Stimulated activated CD8-positive, alpha-beta memory T cell treated with anti-CD3 and anti-CD28 coated beads, Interleukin-15, amount 100 ng/mL, for 48 hours (primary cell): ENCODE measurements at regions not wholly inside any gene's neighbourhood (a gene's known extent, or its start where the extent isn't known, plus 50 kb on each side); places are given as distances from the start of the nearest gene placed in this dataset.
"Not testable (repeated sequence)": the region's sequence is repeated elsewhere in the genome, so short reads cannot be mapped to it uniquely, and the experiment has no call there.

Source experiments
- DNase-seq, 2 donors: peaks; one replicate each; pipeline ENCODE4 v3.0.0-alpha.2; 2020; ENCODE audit warnings: low read depth in 2 of 2

- no peak for DNase-seq
These were observed 398.9 kb downstream of the IGSF11 start for GRCh38 chr3:118635711-118636110.

- no peak for DNase-seq
These were observed 397.8 kb downstream of the IGSF11 start for GRCh38 chr3:118636841-118637240.

GRCh38 chr3:118637846-118638245, 396.8 kb downstream of the IGSF11 start:
- no peak for DNase-seq

GRCh38 chr3:118641608-118642007, 393.0 kb downstream of the IGSF11 start:
- DNase-seq = no peak

GRCh38 chr3:118671192-118671591, 363.5 kb downstream of the IGSF11 start:
- no peak for DNase-seq

GRCh38 chr3:118675305-118675704, 359.3 kb downstream of the IGSF11 start:
- no peak for DNase-seq

GRCh38 chr3:118678663-118679062, 356.0 kb downstream of the IGSF11 start:
- DNase-seq = not testable (repeated sequence)

GRCh38 chr3:118682921-118683320, 351.7 kb downstream of the IGSF11 start:
- DNase-seq = no peak

- no peak for DNase-seq
These were observed 351.0 kb downstream of the IGSF11 start for GRCh38 chr3:118683636-118684035.

GRCh38 chr3:118688396-118688884, 346.2 kb downstream of the IGSF11 start:
- DNase-seq = no peak

GRCh38 chr3:118692416-118692815, 342.2 kb downstream of the IGSF11 start:
- no peak for DNase-seq

- DNase-seq = no peak
These were observed 329.0 kb downstream of the IGSF11 start for GRCh38 chr3:118705487-118706219.

GRCh38 chr3:118707991-118708390, 326.7 kb downstream of the IGSF11 start:
- DNase-seq = no peak

- no peak for DNase-seq
These were observed 324.1 kb downstream of the IGSF11 start for GRCh38 chr3:118710532-118710931.

- no peak for DNase-seq
These were observed 321.0 kb downstream of the IGSF11 start for GRCh38 chr3:118713502-118714207.

GRCh38 chr3:118714800-118715199, 319.8 kb downstream of the IGSF11 start:
- DNase-seq = no peak

- no peak for DNase-seq
These were observed 305.1 kb downstream of the IGSF11 start for GRCh38 chr3:118729546-118729945.

GRCh38 chr3:118734664-118735063, 300.0 kb downstream of the IGSF11 start:
- DNase-seq = no peak

GRCh38 chr3:118736107-118736506, 298.5 kb downstream of the IGSF11 start:
- DNase-seq = no peak

GRCh38 chr3:118740722-118741290, 293.8 kb downstream of the IGSF11 start:
- no peak for DNase-seq

GRCh38 chr3:118742760-118743159, 291.9 kb downstream of the IGSF11 start:
- no peak for DNase-seq

GRCh38 chr3:118744186-118744585, 290.5 kb downstream of the IGSF11 start:
- DNase-seq = no peak
